ENCODE measurements at regions not wholly inside any gene's neighbourhood (a gene's known extent, or its start where the extent isn't known, plus 50 kb on each side); places are given as distances from the start of the nearest gene placed in this dataset.

- H3F3A ChIP-seq (ENCODE audit: low read length, unreplicated experiment) = no peaks in the 10 kb centered on the region
- no peaks in the 10 kb centered on the region for H4K20me1 ChIP-seq (ENCODE audit: low read length)
- no peak overlapping the region for H3K4me3 ChIP-seq (ENCODE audit: low read length)
- ATAC-seq = no peak
- TF ChIP-seq EZH2phosphoT487 (IDR thresholded peaks at IDR 0.05; ENCODE audit: borderline replicate concordance, low read length) = no peak
- TF ChIP-seq EZH2 (IDR thresholded peaks at IDR 0.05; ENCODE audit: low read length, unreplicated experiment) = no peak
- no peak for TF ChIP-seq CTCF (conservative IDR thresholded peaks at IDR 0.05; ENCODE audit: low read depth, low read length)
- BruUV-seq (replicated peaks) = no TSS peak
- intact Hi-C loops (cut with micrococcal nuclease) = no loop called here
- no peaks in the 10 kb centered on the region for H3K9me2 ChIP-seq (replicated peaks; ENCODE audit: low read length)
- CTCF ChIA-PET = no interaction called here
- H3K9me3 ChIP-seq (ENCODE audit: low read length) = peaks cover 25% of the 10 kb centered on the region
- no peaks in the 10 kb centered on the region for H3K4me1 ChIP-seq (ENCODE audit: insufficient read depth, low read length)
- no peak overlapping the region for H3K4me2 ChIP-seq (ENCODE audit: low read length)
- H3K36me3 ChIP-seq (ENCODE audit: low read depth, low read length) = peaks cover 3% of the 10 kb centered on the region; the same call in 1 of the 2 replicates
- no peaks in the 10 kb centered on the region for H3K27me3 ChIP-seq (ENCODE audit: low read length)
- POLR2A ChIA-PET (ENCODE audit: unreplicated experiment) = no interaction called here
- no peak overlapping the region for H2AFZ ChIP-seq (ENCODE audit: low read length)
- DNase-seq = no peak
- no peak overlapping the region for H3K27ac ChIP-seq (ENCODE audit: low read length)
- no peak overlapping the region for H3K9ac ChIP-seq (ENCODE audit: low read length)
- no peaks in the 10 kb centered on the region for H3K79me2 ChIP-seq (ENCODE audit: low read length)
Measured at GRCh38 chr2:144749188-144749587, 229.3 kb upstream of the ZEB2 start.

GRCh38 chr2:144748443-144748842 is 228.5 kb upstream of the ZEB2 start:
- H3K27ac ChIP-seq (ENCODE audit: low read length) = no peak overlapping the region
- intact Hi-C loops (cut with micrococcal nuclease) = no loop called here
- no TSS peak for BruUV-seq (replicated peaks)
- no peaks in the 10 kb centered on the region for H3K9me2 ChIP-seq (replicated peaks; ENCODE audit: low read length)
- ChIA-PET CTCF (no interaction called here), POLR2A (ENCODE audit: unreplicated experiment) (no interaction called here)
- no peaks in the 10 kb centered on the region for H3K79me2 ChIP-seq (ENCODE audit: low read length)
- TF ChIP-seq EZH2phosphoT487 (IDR thresholded peaks at IDR 0.05; ENCODE audit: borderline replicate concordance, low read length) (no peak), CTCF (conservative IDR thresholded peaks at IDR 0.05; ENCODE audit: low read depth, low read length) (no peak), EZH2 (IDR thresholded peaks at IDR 0.05; ENCODE audit: low read length, unreplicated experiment) (no peak)
- no peaks in the 10 kb centered on the region for H4K20me1 ChIP-seq (ENCODE audit: low read length)
- no peak overlapping the region for H2AFZ ChIP-seq (ENCODE audit: low read length)
- H3K36me3 ChIP-seq (ENCODE audit: low read depth, low read length) = peaks cover 3% of the 10 kb centered on the region; the same call in 1 of the 2 replicates
- no peaks in the 10 kb centered on the region for H3K27me3 ChIP-seq (ENCODE audit: low read length)
- H3K9ac ChIP-seq (ENCODE audit: low read length) = no peak overlapping the region
- DNase-seq = no peak
- no peak overlapping the region; the same call in 1 of the 2 replicates for H3K4me3 ChIP-seq (ENCODE audit: low read length)
- ATAC-seq = no peak
- H3K4me2 ChIP-seq (ENCODE audit: low read length) = no peak overlapping the region
- no peaks in the 10 kb centered on the region for H3F3A ChIP-seq (ENCODE audit: low read length, unreplicated experiment)
- no peaks in the 10 kb centered on the region for H3K4me1 ChIP-seq (ENCODE audit: insufficient read depth, low read length)
- H3K9me3 ChIP-seq (ENCODE audit: low read length) = peaks cover 25% of the 10 kb centered on the region

GRCh38 chr2:144747571-144747970 is 227.7 kb upstream of the ZEB2 start:
- no peaks in the 10 kb centered on the region for H3K27me3 ChIP-seq (ENCODE audit: low read length)
- H3F3A ChIP-seq (ENCODE audit: low read length, unreplicated experiment) = no peaks in the 10 kb centered on the region
- H2AFZ ChIP-seq (ENCODE audit: low read length) = no peak overlapping the region
- no peak overlapping the region for H3K4me2 ChIP-seq (ENCODE audit: low read length)
- no peak for DNase-seq
- BruUV-seq (replicated peaks) = no TSS peak
- H3K9me2 ChIP-seq (replicated peaks; ENCODE audit: low read length) = no peaks in the 10 kb centered on the region
- H3K79me2 ChIP-seq (ENCODE audit: low read length) = no peaks in the 10 kb centered on the region
- H3K27ac ChIP-seq (ENCODE audit: low read length) = no peak overlapping the region
- POLR2A ChIA-PET (ENCODE audit: unreplicated experiment) = no interaction called here
- H3K4me1 ChIP-seq (ENCODE audit: insufficient read depth, low read length) = no peaks in the 10 kb centered on the region
- intact Hi-C loops (cut with micrococcal nuclease) = no loop called here
- H3K9ac ChIP-seq (ENCODE audit: low read length) = no peak overlapping the region
- no peak overlapping the region for H3K4me3 ChIP-seq (ENCODE audit: low read length)
- TF ChIP-seq EZH2 (IDR thresholded peaks at IDR 0.05; ENCODE audit: low read length, unreplicated experiment) (no peak), EZH2phosphoT487 (IDR thresholded peaks at IDR 0.05; ENCODE audit: borderline replicate concordance, low read length) (no peak), CTCF (conservative IDR thresholded peaks at IDR 0.05; ENCODE audit: low read depth, low read length) (no peak)
- CTCF ChIA-PET = no interaction called here
- peaks cover 25% of the 10 kb centered on the region for H3K9me3 ChIP-seq (ENCODE audit: low read length)
- no peak for ATAC-seq
- H4K20me1 ChIP-seq (ENCODE audit: low read length) = no peaks in the 10 kb centered on the region
- peaks cover 3% of the 10 kb centered on the region; the same call in 1 of the 2 replicates for H3K36me3 ChIP-seq (ENCODE audit: low read depth, low read length)

All from PC-3 (cell line).